HCT116 (cell line): ENCODE measurements at regions not wholly inside any gene's neighbourhood (a gene's known extent, or its start where the extent isn't known, plus 50 kb on each side); places are given as distances from the start of the nearest gene placed in this dataset.

Source experiments
- ATAC-seq: fragments of 200-7000 bp; cut with Tn5 transposase; 2 replicates; pipeline ENCODE4 v1.9.1; 2020; ENCODE audit warnings: mild to moderate bottlenecking, moderate library complexity
- BruUV-seq: library from RNA; stranded (reverse); fragments of 400-500 nt; replicated peaks from 2 replicates; lab custom pipeline; 2021; lab: Mats Ljungman, UMichigan
- CTCF ChIA-PET: fragments of 300-600 bp; sonication (Branson Sonifier 250); formaldehyde crosslinking; loops from one replicate; lab custom pipeline; 2021; ENCODE audit warnings: antibody characterized with exemption; lab: Charles Lee
- POLR2A ChIA-PET: fragments of 300-600, 350-600 bp; sonication (Branson Sonifier 250); formaldehyde crosslinking; loops from one replicate; lab custom pipeline; 2021; ENCODE audit warnings: antibody characterized with exemption; lab: Charles Lee
- RAD21 ChIA-PET, 2 experiments: fragments of 300-600 bp; sonication (Branson Sonifier 250); formaldehyde crosslinking; loops; one replicate each; lab custom pipeline; 2023; ENCODE audit warnings: low total read pairs in 2 of 2; ENCODE audit not compliant: uncharacterized antibody in 2 of 2, unreplicated experiment in 2 of 2, low non-redundant PET in 1 of 2; lab: Charles Lee
- DNase-seq: peaks from one replicate; pipeline ENCODE4 v3.0.0-alpha.2; 2010; ENCODE audit warnings: low read depth, low spot score
- H2AFZ ChIP-seq: fragments of 200-600 bp; shearing (Covaris generic), sonication (generic); 2 replicates; pipeline ENCODE4 v1.6.1; 2017; ENCODE audit warnings: low read depth, mixed run types, mixed read lengths, antibody characterized with exemption, low read length; ENCODE audit not compliant: poor library complexity, severe bottlenecking
- H3K27ac ChIP-seq: 2 replicates; pipeline ENCODE4 v1.5.1; 2012; ENCODE audit warnings: low read depth, low read length
- H3K27me3 ChIP-seq: fragments of 200-600 bp; sonication (generic); 2 replicates; pipeline ENCODE4 v1.6.1; 2016; ENCODE audit warnings: mixed run types, low read length, mixed read lengths; ENCODE audit not compliant: insufficient read depth
- H3K36me3 ChIP-seq, 2 experiments: fragments of 200-500 bp in 1 of 2; fragments of 200-600 bp in 1 of 2; sonication (Bioruptor generic) in 1 of 2; sonication (generic) in 1 of 2; 2 replicates each; pipeline versions ENCODE4 v1.5.1 to v1.6.1; 2014 to 2016; ENCODE audit warnings: low read length in 2 of 2, inconsistent platforms in 1 of 2, mixed read lengths in 1 of 2, mixed run types in 1 of 2; ENCODE audit not compliant: insufficient read depth in 2 of 2, control insufficient read depth in 1 of 2
- H3K4me1 ChIP-seq, 2 experiments: fragments of 200-600 bp in 1 of 2; sonication (generic) in 1 of 2; 2 replicates each; pipeline versions ENCODE4 v1.5.1 to v1.6.1; 2012 to 2017; ENCODE audit warnings: low read length in 2 of 2, inconsistent platforms in 1 of 2, mild to moderate bottlenecking in 1 of 2, mixed read lengths in 1 of 2, mixed run types in 1 of 2, moderate library complexity in 1 of 2; ENCODE audit not compliant: insufficient read depth in 2 of 2, control insufficient read depth in 1 of 2
- H3K4me2 ChIP-seq: fragments of 200-600 bp; sonication (generic); 2 replicates; pipeline ENCODE4 v1.6.1; 2017; ENCODE audit warnings: mixed run types, low read length, mixed read lengths
- H3K4me3 ChIP-seq, 2 experiments: fragments of 200-600 bp in 1 of 2; sonication (generic) in 1 of 2; replicated peaks in 1 of 2; 2 replicates each; pipeline ENCODE4 v1.5.1; 2011 to 2016; ENCODE audit warnings: low read length in 2 of 2, control low read depth in 1 of 2, low read depth in 1 of 2, mild to moderate bottlenecking in 1 of 2, mixed read lengths in 1 of 2, mixed run types in 1 of 2
- H3K79me2 ChIP-seq: fragments of 200-600 bp; sonication (generic); 2 replicates; pipeline ENCODE4 v1.6.1; 2017; ENCODE audit warnings: mild to moderate bottlenecking, mixed run types, low read length, moderate library complexity, mixed read lengths; ENCODE audit not compliant: insufficient read depth
- H3K9ac ChIP-seq: fragments of 200-600 bp; sonication (generic); 2 replicates; pipeline ENCODE4 v1.6.1; 2016; ENCODE audit warnings: low read length, mixed read lengths
- H3K9me2 ChIP-seq: fragments of 200-600 bp; sonication (generic), shearing (Covaris generic); 2 replicates; pipeline ENCODE4 v1.6.1; 2017; ENCODE audit warnings: mixed run types, mild to moderate bottlenecking, moderate library complexity; ENCODE audit not compliant: insufficient read depth
- H3K9me3 ChIP-seq, 2 experiments: fragments of 200-500 bp in 1 of 2; fragments of 200-600 bp in 1 of 2; sonication (Bioruptor generic) in 1 of 2; sonication (generic) in 1 of 2; 2 replicates each; pipeline ENCODE4 v1.6.1; 2014 to 2017; ENCODE audit warnings: low read length in 2 of 2, mixed read lengths in 2 of 2, inconsistent platforms in 1 of 2, low read depth in 1 of 2, mild to moderate bottlenecking in 1 of 2, mixed run types in 1 of 2, moderate library complexity in 1 of 2; ENCODE audit not compliant: control insufficient read depth in 1 of 2, insufficient read depth in 1 of 2
- H4K20me1 ChIP-seq: fragments of 200-600 bp; sonication (generic), shearing (Covaris generic); 2 replicates; pipeline ENCODE4 v1.6.1; 2017; ENCODE audit warnings: mixed run types, mild to moderate bottlenecking, moderate library complexity; ENCODE audit not compliant: insufficient read depth
- ATF3 ChIP-seq: IDR thresholded peaks from 2 replicates; pipeline ENCODE4 v1.6.1; 2012
- CTCF ChIP-seq, 3 experiments: fragments of 200-600 bp in 1 of 3; sonication (generic) in 1 of 3; IDR thresholded peaks in 2 of 3; conservative IDR thresholded peaks in 1 of 3; 2 replicates each; pipeline ENCODE4 v1.5.1; 2012 to 2017; ENCODE audit warnings: low read depth in 2 of 3, low read length in 2 of 3, antibody characterized with exemption in 1 of 3, borderline replicate concordance in 1 of 3, control low read depth in 1 of 3, mild to moderate bottlenecking in 1 of 3, mixed read lengths in 1 of 3, mixed run types in 1 of 3, moderate library complexity in 1 of 3; ENCODE audit not compliant: insufficient read depth in 1 of 3
- ELF1 ChIP-seq: IDR thresholded peaks from 2 replicates; pipeline ENCODE4 v1.6.1; 2012; ENCODE audit warnings: low read depth, borderline replicate concordance
- EZH2phosphoT487 ChIP-seq: fragments of 200-600 bp; IDR thresholded peaks from 2 replicates; pipeline ENCODE4 v1.6.1; 2018; ENCODE audit warnings: antibody characterized with exemption, borderline replicate concordance
- FOSL1 ChIP-seq: IDR thresholded peaks from 2 replicates; pipeline ENCODE4 v1.6.1; 2012; ENCODE audit warnings: low read depth
- POLR2AphosphoS5 ChIP-seq: IDR thresholded peaks from 2 replicates; pipeline ENCODE4 v1.6.1; 2011; ENCODE audit warnings: mild to moderate bottlenecking, low read depth, low read length, moderate library complexity
- SIN3A ChIP-seq: IDR thresholded peaks from 2 replicates; pipeline ENCODE4 v1.6.1; 2012; ENCODE audit warnings: low read depth
- SRF ChIP-seq: IDR thresholded peaks from 2 replicates; pipeline ENCODE4 v1.6.1; 2012; ENCODE audit warnings: low read depth
- YY1 ChIP-seq: IDR thresholded peaks from 2 replicates; pipeline ENCODE4 v1.6.1; 2011; ENCODE audit warnings: low read length, low read depth, moderate library complexity, mild to moderate bottlenecking; ENCODE audit not compliant: insufficient replicate concordance; ENCODE audit errors: extremely low read depth
- ZBTB33 ChIP-seq: IDR thresholded peaks from 2 replicates; pipeline ENCODE4 v1.6.1; 2011; ENCODE audit warnings: mild to moderate bottlenecking, low read length, moderate library complexity; ENCODE audit not compliant: insufficient replicate concordance; ENCODE audit errors: extremely low read depth
- ZFX ChIP-seq: fragments of 450-650 bp; IDR thresholded peaks from 2 replicates; pipeline ENCODE4 v1.6.1; 2017
- intact Hi-C: fragments of 100-400 bp; cut with micrococcal nuclease; formaldehyde crosslinking; loops from 2 replicates; pipeline ENCODE4 v1.10.0; 2022

GRCh38 chr5:112554101-112554977, 135.3 kb upstream of the EPB41L4A start:
- Histone ChIP-seq H3K9me3 (no peaks in the 10 kb centered on the region), H2AFZ (no peak overlapping the region), H4K20me1 (no peaks in the 10 kb centered on the region), H3K9me2 (no peaks in the 10 kb centered on the region), H3K9ac (no peak overlapping the region), H3K36me3 (no peaks in the 10 kb centered on the region), H3K27ac (no peak overlapping the region), H3K4me2 (no peak overlapping the region), H3K27me3 (peaks cover 8% of the 10 kb centered on the region; the same call in 1 of the 2 replicates), H3K4me3 (no peak overlapping the region), H3K4me1 (no peaks in the 10 kb centered on the region), H3K79me2 (no peaks in the 10 kb centered on the region)
- no peak for DNase-seq
- no TSS peak for BruUV-seq
- POLR2A ChIA-PET: no interaction called here
- intact Hi-C loops: loop anchor here (5.0 kb wide), 1 partner anchor 293 kb away; no protein-coding TSS in a partner anchor
- CTCF ChIA-PET: interaction anchor here (1.5 to 2.5 kb wide), 2 partner anchors 8 to 203 kb away, joined by 3 to 12 read pairs; no protein-coding TSS in a partner anchor
- RAD21 ChIA-PET: no interaction called here
- ATAC-seq: no peak
- TF ChIP-seq SRF (no peak), EZH2phosphoT487 (no peak), ZFX (no peak), ZBTB33 (no peak), ATF3 (no peak), SIN3A (no peak), POLR2AphosphoS5 (no peak), ELF1 (no peak), CTCF (IDR thresholded peaks at IDR 0.05 in 2 of 3, conservative IDR thresholded peaks at IDR 0.05 in 1 of 3; ENCODE audit: borderline replicate concordance in 1 of 3, insufficient read depth in 1 of 3, low read depth in 2 of 3, low read length in 2 of 3) (no peak), FOSL1 (no peak), YY1 (no peak)
